Trophoblast cell (in vitro differentiated cells and primary cell): ENCODE measurements at regions not wholly inside any gene's neighbourhood (a gene's known extent, or its start where the extent isn't known, plus 50 kb on each side); places are given as distances from the start of the nearest gene placed in this dataset.
"Not testable (repeated sequence)": the region's sequence is repeated elsewhere in the genome, so short reads cannot be mapped to it uniquely, and the experiment has no call there.

Source experiments
- DNase-seq, 2 donors: peaks; one replicate each; pipeline ENCODE4 v3.0.0-alpha.2; 2016
- H2AFZ ChIP-seq: 2 replicates; pipeline ENCODE4 v1.6.1; 2013; ENCODE audit warnings: low read length, moderate library complexity, mild to moderate bottlenecking; ENCODE audit not compliant: insufficient read depth, poor library complexity
- H2AK5ac ChIP-seq: 2 replicates; pipeline ENCODE4 v1.6.1; 2013; ENCODE audit warnings: mild to moderate bottlenecking, low read length
- H2BK120ac ChIP-seq: 2 replicates; pipeline ENCODE4 v1.6.1; 2013; ENCODE audit warnings: low read length, mild to moderate bottlenecking, moderate library complexity; ENCODE audit not compliant: insufficient read depth, poor library complexity
- H2BK12ac ChIP-seq: 2 replicates; pipeline ENCODE4 v1.6.1; 2013; ENCODE audit warnings: mild to moderate bottlenecking, low read length, moderate library complexity
- H2BK5ac ChIP-seq: 2 replicates; pipeline ENCODE4 v1.6.1; 2013; ENCODE audit warnings: low read length, low read depth, moderate library complexity, mild to moderate bottlenecking; ENCODE audit not compliant: poor library complexity
- H3K14ac ChIP-seq: 2 replicates; pipeline ENCODE4 v1.6.1; 2013; ENCODE audit warnings: mild to moderate bottlenecking, low read length
- H3K18ac ChIP-seq: 2 replicates; pipeline ENCODE4 v1.6.1; 2013; ENCODE audit warnings: mild to moderate bottlenecking, low read length
- H3K23ac ChIP-seq: 2 replicates; pipeline ENCODE4 v1.6.1; 2013; ENCODE audit warnings: low read length
- H3K27ac ChIP-seq: 2 replicates; pipeline ENCODE4 v1.5.1; 2013; ENCODE audit warnings: low read depth, mild to moderate bottlenecking, inconsistent platforms, low read length, moderate library complexity
- H3K27me3 ChIP-seq: 2 replicates; pipeline ENCODE4 v1.6.1; 2013; ENCODE audit warnings: inconsistent platforms, mild to moderate bottlenecking, low read length, moderate library complexity; ENCODE audit not compliant: insufficient read depth
- H3K36me3 ChIP-seq, 2 experiments: 1 replicate in 1 of 2; 2 replicates in 1 of 2; pipeline ENCODE4 v1.6.1; 2013; ENCODE audit warnings: low read length in 2 of 2, mild to moderate bottlenecking in 2 of 2, moderate library complexity in 1 of 2; ENCODE audit not compliant: insufficient read depth in 2 of 2, control insufficient read depth in 1 of 2
- H3K4ac ChIP-seq: 2 replicates; pipeline ENCODE4 v1.6.1; 2013; ENCODE audit warnings: low read depth, mild to moderate bottlenecking, low read length, moderate library complexity
- H3K4me1 ChIP-seq, 2 experiments: 1 replicate in 1 of 2; 2 replicates in 1 of 2; pipeline ENCODE4 v1.6.1; 2013; ENCODE audit warnings: low read length in 2 of 2, mild to moderate bottlenecking in 2 of 2, moderate library complexity in 1 of 2; ENCODE audit not compliant: insufficient read depth in 2 of 2, control insufficient read depth in 1 of 2
- H3K4me2 ChIP-seq: 2 replicates; pipeline ENCODE4 v1.6.1; 2013; ENCODE audit warnings: inconsistent platforms, mild to moderate bottlenecking, low read length, moderate library complexity
- H3K4me3 ChIP-seq: 2 replicates; pipeline ENCODE4 v1.5.1; 2013; ENCODE audit warnings: mild to moderate bottlenecking, low read depth, low read length, inconsistent platforms
- H3K79me1 ChIP-seq: one replicate; pipeline ENCODE4 v1.6.1; 2013; ENCODE audit warnings: low read length
- H3K79me2 ChIP-seq: 2 replicates; pipeline ENCODE4 v1.6.1; 2013; ENCODE audit warnings: low read length, mild to moderate bottlenecking; ENCODE audit not compliant: control insufficient read depth, insufficient read depth, poor library complexity
- H3K9ac ChIP-seq: 2 replicates; pipeline ENCODE4 v1.6.1; 2013; ENCODE audit warnings: mild to moderate bottlenecking, low read length
- H3K9me3 ChIP-seq: 2 replicates; pipeline ENCODE4 v1.6.1; 2013; ENCODE audit warnings: low read depth, mild to moderate bottlenecking, control low read depth, inconsistent platforms, low read length; ENCODE audit not compliant: insufficient read depth
- H4K12ac ChIP-seq: 2 replicates; pipeline ENCODE4 v1.6.1; 2013; ENCODE audit warnings: low read depth, mild to moderate bottlenecking, low read length, moderate library complexity
- H4K8ac ChIP-seq: 2 replicates; pipeline ENCODE4 v1.6.1; 2013; ENCODE audit warnings: low read depth, mild to moderate bottlenecking, low read length, moderate library complexity
- H4K91ac ChIP-seq: one replicate; pipeline ENCODE4 v1.6.1; 2013; ENCODE audit warnings: low read depth, mild to moderate bottlenecking, low read length, moderate library complexity
- WGBS: extraction: QIAGEN DNeasy Blood & Tissue Kit; methylation state at CpG from one replicate; pipeline ENCODE4 v1.1.7; 2013; ENCODE audit warnings: missing lambda C conversion rate; ENCODE audit not compliant: insufficient read length, insufficient coverage; ENCODE audit errors: extremely low coverage; 5-methylcytosine and 5-hydroxymethylcytosine counted together

- H3K79me2 ChIP-seq = no peaks in the 10 kb centered on the region
Observed at GRCh38 chr5:123701511-123702200, 189.7 kb downstream of the CSNK1G3 start.

GRCh38 chr5:123700624-123701287 is 188.8 kb downstream of the CSNK1G3 start:
- no peaks in the 10 kb centered on the region for H3K79me2 ChIP-seq
- H4K8ac ChIP-seq = no peak overlapping the region
- no CpG with 5 or more reads among the region's 6 CpGs for WGBS
- no peak overlapping the region for H3K4ac ChIP-seq
- no peaks in the 10 kb centered on the region for H3K9me3 ChIP-seq
- H2BK12ac ChIP-seq = no peak overlapping the region
- H3K4me3 ChIP-seq = no peak overlapping the region
- H2BK5ac ChIP-seq = no peak overlapping the region
- no peak overlapping the region for H3K9ac ChIP-seq
- no peak overlapping the region for H3K4me2 ChIP-seq
- H3K23ac ChIP-seq = no peak overlapping the region
- H4K12ac ChIP-seq = no peak overlapping the region
- H3K27me3 ChIP-seq = no peaks in the 10 kb centered on the region
- H2AK5ac ChIP-seq = no peak overlapping the region
- no peak overlapping the region for H4K91ac ChIP-seq
- H3K18ac ChIP-seq = no peak overlapping the region
- peaks cover 2 to 5% of the 10 kb centered on the region in 2 experiments for H3K4me1 ChIP-seq
- peak overlapping the region; percentile 30 for H3K27ac ChIP-seq
- no peak overlapping the region for H3K14ac ChIP-seq
- H3K79me1 ChIP-seq = peaks cover 5% of the 10 kb centered on the region
- DNase-seq = peak; percentile 76 to 95
- H2BK120ac ChIP-seq = no peak overlapping the region
- H2AFZ ChIP-seq = no peak overlapping the region
- H3K36me3 ChIP-seq = no peaks in the 10 kb centered on the region

More at GRCh38 chr5:123701511-123702200, 189.7 kb downstream of the CSNK1G3 start:
- H3K9ac ChIP-seq = no peak overlapping the region
- no peak overlapping the region for H3K23ac ChIP-seq
- H3K36me3 ChIP-seq = no peaks in the 10 kb centered on the region
- H4K8ac ChIP-seq = no peak overlapping the region
- H3K14ac ChIP-seq = no peak overlapping the region
- WGBS = no CpG with 5 or more reads among the region's 3 CpGs
- H3K4ac ChIP-seq = no peak overlapping the region
- H2AK5ac ChIP-seq = no peak overlapping the region
- H2BK5ac ChIP-seq = no peak overlapping the region
- H3K27me3 ChIP-seq = no peaks in the 10 kb centered on the region
- H3K18ac ChIP-seq = no peak overlapping the region
- peaks cover 2 to 5% of the 10 kb centered on the region in 2 experiments for H3K4me1 ChIP-seq
- no peak overlapping the region for H3K27ac ChIP-seq
- no peak overlapping the region for H2BK120ac ChIP-seq
- no peak overlapping the region for H3K4me3 ChIP-seq
- no peak overlapping the region for H2AFZ ChIP-seq
- no peak for DNase-seq
- no peak overlapping the region for H4K12ac ChIP-seq
- no peak overlapping the region for H2BK12ac ChIP-seq
- no peak overlapping the region for H3K4me2 ChIP-seq
- no peak overlapping the region for H4K91ac ChIP-seq
- peaks cover 5% of the 10 kb centered on the region for H3K79me1 ChIP-seq
- no peaks in the 10 kb centered on the region for H3K9me3 ChIP-seq

GRCh38 chr5:123699571-123699970 is 187.6 kb downstream of the CSNK1G3 start:
- no CpG with 5 or more reads among the region's 2 CpGs for WGBS
- Histone ChIP-seq H3K36me3 (no peaks in the 10 kb centered on the region), H4K8ac (no peak overlapping the region)

GRCh38 chr5:123698937-123699336 is 187.0 kb downstream of the CSNK1G3 start:
- not testable (repeated sequence) for H3K79me2 ChIP-seq, H3K4me1 ChIP-seq, H3K36me3 ChIP-seq, H3K79me1 ChIP-seq, H3K27ac ChIP-seq, H3K23ac ChIP-seq, H4K8ac ChIP-seq, H2BK5ac ChIP-seq, H2BK120ac ChIP-seq, H3K18ac ChIP-seq, H3K4me2 ChIP-seq, H3K9me3 ChIP-seq, H2AFZ ChIP-seq, H2BK12ac ChIP-seq, H3K27me3 ChIP-seq, H3K4me3 ChIP-seq, H3K14ac ChIP-seq, H3K4ac ChIP-seq, H2AK5ac ChIP-seq, H3K9ac ChIP-seq, H4K91ac ChIP-seq, DNase-seq, H4K12ac ChIP-seq
- no CpG with 5 or more reads among the region's 3 CpGs for WGBS

More at GRCh38 chr5:123699571-123699970, 187.6 kb downstream of the CSNK1G3 start:
- no peak for DNase-seq
- H3K9me3 ChIP-seq = no peaks in the 10 kb centered on the region
- peaks cover 2 to 5% of the 10 kb centered on the region in 2 experiments for H3K4me1 ChIP-seq
- no peak overlapping the region for H3K4me3 ChIP-seq
- no peak overlapping the region for H3K14ac ChIP-seq
- no peak overlapping the region for H3K4me2 ChIP-seq
- no peaks in the 10 kb centered on the region for H3K79me2 ChIP-seq
- H2BK120ac ChIP-seq = peak overlapping the region; percentile 41
- peaks cover 5% of the 10 kb centered on the region for H3K79me1 ChIP-seq
- H3K27me3 ChIP-seq = no peaks in the 10 kb centered on the region
- H3K18ac ChIP-seq = no peak overlapping the region
- H3K4ac ChIP-seq = no peak overlapping the region
- H3K23ac ChIP-seq = no peak overlapping the region
- H4K12ac ChIP-seq = no peak overlapping the region
- no peak overlapping the region for H2BK5ac ChIP-seq
- H2BK12ac ChIP-seq = peak overlapping the region; percentile 88
- no peak overlapping the region for H2AK5ac ChIP-seq
- no peak overlapping the region for H3K27ac ChIP-seq
- no peak overlapping the region for H3K9ac ChIP-seq
- peak overlapping the region; percentile 7 for H4K91ac ChIP-seq
- H2AFZ ChIP-seq = no peak overlapping the region
